ENCODE measurements at regions not wholly inside any gene's neighbourhood (a gene's known extent, or its start where the extent isn't known, plus 50 kb on each side); places are given as distances from the start of the nearest gene placed in this dataset.

GRCh38 chr6:120675886-120676285, 658.4 kb downstream of the TBC1D32 start:
- H4K20me1 ChIP-seq (ENCODE audit: insufficient read depth), result no peaks in the 10 kb centered on the region
- H3K36me3 ChIP-seq (ENCODE audit: insufficient read depth), result no peaks in the 10 kb centered on the region
- no peak overlapping the region for H3K4me3 ChIP-seq (IDR thresholded peaks at IDR 0.05; ENCODE audit: insufficient read depth, low read depth, low read length)
- no peak overlapping the region for H3K4me2 ChIP-seq
- TF ChIP-seq CTCF (conservative IDR thresholded peaks at IDR 0.05; ENCODE audit: low read depth, low read length), result no peak
- H3K79me2 ChIP-seq (ENCODE audit: insufficient read depth, low read depth), result no peaks in the 10 kb centered on the region
- H3K27me3 ChIP-seq (ENCODE audit: insufficient read depth, low read depth), result no peaks in the 10 kb centered on the region
- H3K4me1 ChIP-seq (ENCODE audit: low read depth, poor library complexity, severe bottlenecking), result no peaks in the 10 kb centered on the region
- H3K9ac ChIP-seq, result no peak overlapping the region
- no peak overlapping the region for H2AFZ ChIP-seq (ENCODE audit: low read depth)
- no peak overlapping the region for H3K27ac ChIP-seq

GRCh38 chr6:120671519-120671918, 662.8 kb downstream of the TBC1D32 start:
- Histone ChIP-seq H3K4me1 (ENCODE audit: low read depth, poor library complexity, severe bottlenecking) (no peaks in the 10 kb centered on the region), H3K36me3 (ENCODE audit: insufficient read depth) (no peaks in the 10 kb centered on the region), H4K20me1 (ENCODE audit: insufficient read depth) (no peaks in the 10 kb centered on the region), H3K9ac (no peak overlapping the region), H3K4me3 (IDR thresholded peaks at IDR 0.05; ENCODE audit: insufficient read depth, low read depth, low read length) (no peak overlapping the region), H3K79me2 (ENCODE audit: insufficient read depth, low read depth) (no peaks in the 10 kb centered on the region), H3K27ac (no peak overlapping the region), H3K4me2 (no peak overlapping the region), H2AFZ (ENCODE audit: low read depth) (no peak overlapping the region), H3K27me3 (ENCODE audit: insufficient read depth, low read depth) (no peaks in the 10 kb centered on the region)
- TF ChIP-seq CTCF (conservative IDR thresholded peaks at IDR 0.05; ENCODE audit: low read depth, low read length), result no peak

- Histone ChIP-seq H3K4me3 (IDR thresholded peaks at IDR 0.05; ENCODE audit: insufficient read depth, low read depth, low read length) (no peak overlapping the region), H3K36me3 (ENCODE audit: insufficient read depth) (no peaks in the 10 kb centered on the region), H2AFZ (ENCODE audit: low read depth) (no peak overlapping the region), H3K27ac (no peak overlapping the region), H3K9ac (no peak overlapping the region), H3K4me1 (ENCODE audit: low read depth, poor library complexity, severe bottlenecking) (no peaks in the 10 kb centered on the region), H4K20me1 (ENCODE audit: insufficient read depth) (no peaks in the 10 kb centered on the region), H3K4me2 (no peak overlapping the region), H3K79me2 (ENCODE audit: insufficient read depth, low read depth) (no peaks in the 10 kb centered on the region), H3K27me3 (ENCODE audit: insufficient read depth, low read depth) (no peaks in the 10 kb centered on the region)
- no peak for TF ChIP-seq CTCF (conservative IDR thresholded peaks at IDR 0.05; ENCODE audit: low read depth, low read length)
These were observed 681.8 kb downstream of the TBC1D32 start for GRCh38 chr6:120652506-120652905.

GRCh38 chr6:120648713-120649112, 685.6 kb downstream of the TBC1D32 start:
- no peaks in the 10 kb centered on the region for H4K20me1 ChIP-seq (ENCODE audit: insufficient read depth)
- no peaks in the 10 kb centered on the region for H3K27me3 ChIP-seq (ENCODE audit: insufficient read depth, low read depth)

More at GRCh38 chr6:120648713-120649112, 685.6 kb downstream of the TBC1D32 start:
- no peaks in the 10 kb centered on the region for H3K4me1 ChIP-seq (ENCODE audit: low read depth, poor library complexity, severe bottlenecking)
- no peaks in the 10 kb centered on the region for H3K79me2 ChIP-seq (ENCODE audit: insufficient read depth, low read depth)
- H3K4me2 ChIP-seq, result no peak overlapping the region
- no peak overlapping the region for H3K9ac ChIP-seq
- H2AFZ ChIP-seq (ENCODE audit: low read depth), result no peak overlapping the region
- H3K4me3 ChIP-seq (IDR thresholded peaks at IDR 0.05; ENCODE audit: insufficient read depth, low read depth, low read length), result no peak overlapping the region
- no peak for TF ChIP-seq CTCF (conservative IDR thresholded peaks at IDR 0.05; ENCODE audit: low read depth, low read length)
- no peaks in the 10 kb centered on the region for H3K36me3 ChIP-seq (ENCODE audit: insufficient read depth)
- no peak overlapping the region for H3K27ac ChIP-seq

All from KMS-11 (cell line).